HG02571 (cell line): ENCODE measurements at regions not wholly inside any gene's neighbourhood (a gene's known extent, or its start where the extent isn't known, plus 50 kb on each side); places are given as distances from the start of the nearest gene placed in this dataset.
A peak's percentile ranks its signal among the peaks of the same experiment; 100 is the strongest.
"Not testable (repeated sequence)": the region's sequence is repeated elsewhere in the genome, so short reads cannot be mapped to it uniquely, and the experiment has no call there.

Experiments
- ATAC-seq: cut with Tn5 transposase; IDR thresholded peaks from one replicate; pipeline ENCODE4 v1.9.1; 2021; ENCODE audit warnings: mild to moderate bottlenecking, moderate library complexity; ENCODE audit not compliant: unreplicated experiment

DNA sequence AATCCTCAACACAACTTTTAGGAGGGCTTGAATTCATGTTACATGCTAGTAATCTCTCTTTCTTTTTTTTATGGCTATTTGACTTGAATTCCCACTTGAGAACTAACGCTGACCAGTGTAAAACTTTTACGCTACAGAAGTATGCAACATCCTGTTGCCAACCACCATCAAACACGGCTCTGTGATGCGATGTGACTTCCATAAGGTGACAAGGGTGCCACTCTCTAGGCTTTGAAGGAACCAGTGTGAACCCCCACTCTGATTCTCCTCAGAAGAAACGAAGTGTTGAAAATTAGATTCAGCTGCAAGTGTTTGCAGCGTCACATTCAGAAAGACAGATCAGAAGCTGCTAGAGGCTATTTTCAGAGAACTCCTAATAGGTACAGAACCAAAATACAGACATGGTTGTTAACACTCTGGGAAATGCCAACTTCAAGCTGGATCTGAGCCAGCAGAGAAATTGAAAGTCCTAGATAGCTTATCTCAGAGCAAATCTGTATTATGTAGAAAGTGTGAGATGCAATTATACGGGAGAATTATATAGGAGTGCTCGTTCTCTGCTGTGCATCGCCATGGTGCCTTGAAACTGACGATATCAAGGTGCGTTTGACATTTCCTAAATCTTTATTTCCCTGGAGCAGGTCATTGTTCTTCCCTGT, 271.2 kb downstream of the LPIN1 start:
- no peak for ATAC-seq

DNA sequence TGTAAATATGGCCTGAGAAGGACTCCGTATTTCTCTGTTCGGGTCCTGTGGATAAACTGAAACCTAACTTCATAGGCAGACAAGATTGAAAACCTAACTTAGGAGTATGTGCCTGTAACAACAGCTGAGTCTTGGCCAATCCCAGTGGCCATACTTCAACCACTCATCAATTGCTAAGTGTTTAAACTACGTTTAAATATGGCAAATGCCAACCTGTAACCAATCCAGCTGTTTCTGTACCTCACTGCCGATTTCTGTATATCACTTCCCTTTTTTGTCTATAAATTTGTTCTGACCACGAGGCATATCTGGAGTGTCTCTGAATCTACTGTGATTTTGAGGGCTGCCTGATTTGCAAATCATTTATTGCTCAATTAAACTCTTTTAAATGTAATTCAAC, 272.3 kb downstream of the LPIN1 start:
- ATAC-seq = not testable (repeated sequence)

DNA sequence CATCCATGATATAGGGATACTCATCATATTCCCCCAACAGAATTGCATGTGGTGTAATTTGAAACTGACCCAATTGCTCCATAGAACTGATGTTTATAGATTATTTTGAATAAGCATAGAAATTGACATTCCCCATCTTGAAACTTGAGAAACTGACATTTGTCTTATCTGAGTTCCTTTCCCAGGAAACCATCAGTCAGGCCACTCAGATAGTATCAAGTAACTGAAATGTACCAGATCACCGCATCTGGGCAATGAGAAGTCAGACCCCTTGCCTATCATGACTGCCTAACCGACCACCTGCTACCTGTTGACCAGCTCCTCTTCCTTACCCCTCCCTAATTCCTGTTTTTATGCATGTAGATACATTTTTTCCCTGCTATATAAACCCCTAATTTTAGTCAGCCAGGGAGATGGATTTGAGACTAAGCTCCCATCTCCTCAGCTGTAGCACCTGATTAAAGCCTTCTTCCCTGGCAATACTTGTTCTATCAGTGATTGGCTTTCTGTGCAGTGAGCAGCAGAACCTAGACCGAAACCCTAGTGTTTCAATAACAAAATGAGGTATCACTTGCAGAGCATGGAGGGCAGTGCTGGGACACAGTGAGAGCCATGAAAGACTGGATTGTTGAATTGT, 274.5 kb downstream of the LPIN1 start:
- no peak for ATAC-seq

DNA sequence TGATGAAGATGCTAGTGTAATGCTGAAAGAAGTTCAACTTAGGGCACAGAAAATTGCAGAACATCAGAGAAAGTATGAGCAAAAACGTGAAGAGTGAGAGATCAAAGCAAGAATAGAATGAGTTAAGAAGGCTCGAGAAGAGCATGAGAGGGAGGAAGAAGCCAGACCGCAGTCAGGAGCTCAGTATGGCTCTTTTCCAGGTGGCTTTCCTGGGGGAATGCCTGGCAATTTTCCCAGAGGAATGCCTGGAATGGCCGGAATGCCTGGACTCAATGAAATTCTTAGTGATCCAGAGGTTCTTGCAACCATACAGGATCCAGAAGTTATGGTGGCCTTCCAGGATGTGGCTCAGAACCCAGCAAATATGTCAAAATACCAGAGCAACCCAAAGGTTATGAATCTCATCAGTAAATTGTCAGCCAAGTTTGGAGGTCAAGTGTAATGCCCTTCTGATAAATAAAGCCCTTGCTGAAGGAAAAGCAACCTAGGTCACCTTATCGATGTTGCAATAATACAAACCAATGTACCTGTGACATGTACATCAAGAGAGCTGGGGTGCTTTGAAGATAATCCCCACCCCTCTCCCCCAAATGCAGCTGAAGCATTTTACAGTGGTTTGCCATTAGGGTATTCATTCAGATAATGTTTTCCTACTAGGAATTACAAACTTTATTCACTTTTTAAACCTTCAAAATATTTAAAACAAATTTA, 277.9 kb downstream of the LPIN1 start:
- not testable (repeated sequence) for ATAC-seq

DNA sequence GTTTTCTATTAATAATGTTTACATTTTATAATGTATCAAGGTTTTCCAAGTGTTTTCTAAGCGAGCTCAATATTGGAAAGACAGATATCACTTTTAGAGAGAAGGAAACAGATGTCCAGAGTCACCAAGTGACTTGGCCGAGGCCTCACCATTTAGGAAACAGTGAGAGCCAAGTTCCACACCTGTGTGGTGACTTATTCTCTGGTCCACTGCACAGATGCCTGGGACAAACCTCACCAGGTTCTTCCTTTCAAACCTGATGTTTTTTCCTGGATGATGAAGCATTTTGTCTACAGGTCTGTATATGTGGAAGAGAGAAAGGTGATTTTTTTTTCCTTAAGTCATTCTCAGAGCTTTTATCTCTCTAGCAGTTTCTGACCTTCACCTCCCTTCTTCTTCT, 280.7 kb downstream of the LPIN1 start:
- no peak for ATAC-seq

DNA sequence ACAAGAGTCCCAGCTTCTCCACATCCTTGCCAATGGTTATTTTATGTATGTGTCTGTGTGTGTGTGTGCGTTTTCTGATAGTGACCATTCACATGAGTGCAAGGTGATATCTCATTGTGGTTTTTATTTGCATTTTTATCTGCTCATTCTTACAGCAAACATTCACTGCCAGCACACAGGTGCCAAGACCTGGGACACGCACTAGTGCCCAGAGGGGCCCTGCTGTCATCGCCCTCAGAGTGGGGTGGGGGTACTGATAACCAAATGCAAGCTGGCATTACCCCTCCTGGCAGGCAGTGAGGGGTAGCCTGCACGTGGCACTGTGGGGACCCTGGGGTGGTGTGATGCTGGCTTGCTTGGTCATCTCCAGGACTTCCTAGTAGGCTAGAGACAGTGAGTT, 285.4 kb downstream of the LPIN1 start:
- ATAC-seq = peak; percentile 23

DNA sequence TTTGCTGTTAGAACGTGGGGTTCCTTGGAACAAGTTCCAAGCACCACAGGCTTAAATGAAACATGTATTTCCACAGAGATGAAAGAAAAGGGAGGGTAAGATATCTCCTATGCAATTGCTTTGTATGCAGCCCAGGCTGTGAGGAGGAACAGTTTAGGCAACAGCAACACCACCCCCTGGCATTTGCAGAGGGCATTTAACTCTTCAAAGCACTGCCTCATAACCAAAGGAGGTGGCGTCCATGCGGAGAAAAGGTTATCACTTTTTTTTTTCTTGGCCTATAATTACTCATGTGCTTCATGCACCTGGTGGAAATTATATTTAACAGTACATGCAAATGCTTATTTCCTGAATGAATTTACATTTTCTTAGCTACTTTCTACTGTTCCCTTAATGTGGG, 286.0 kb downstream of the LPIN1 start:
- peak; percentile 69 for ATAC-seq

DNA sequence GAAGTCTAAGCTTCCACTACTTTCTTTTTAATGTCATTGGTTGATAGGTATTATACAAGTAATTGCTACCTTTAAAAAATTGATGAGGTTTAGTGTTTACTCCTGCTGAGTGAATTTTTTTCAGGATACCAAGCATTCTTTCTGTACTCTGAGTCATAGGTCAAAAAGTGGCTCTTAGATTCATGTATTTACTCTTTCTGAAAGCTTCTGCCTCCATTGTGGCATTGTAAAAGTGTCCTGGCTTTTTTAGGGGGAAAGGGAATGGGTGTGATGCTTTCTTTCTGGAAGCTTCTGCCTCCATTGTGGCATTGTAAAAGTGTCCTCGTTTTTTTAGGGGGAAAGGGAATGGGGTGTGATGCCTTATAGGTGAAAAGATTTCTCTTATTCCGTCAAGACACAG, 286.5 kb downstream of the LPIN1 start:
- ATAC-seq = no peak

DNA sequence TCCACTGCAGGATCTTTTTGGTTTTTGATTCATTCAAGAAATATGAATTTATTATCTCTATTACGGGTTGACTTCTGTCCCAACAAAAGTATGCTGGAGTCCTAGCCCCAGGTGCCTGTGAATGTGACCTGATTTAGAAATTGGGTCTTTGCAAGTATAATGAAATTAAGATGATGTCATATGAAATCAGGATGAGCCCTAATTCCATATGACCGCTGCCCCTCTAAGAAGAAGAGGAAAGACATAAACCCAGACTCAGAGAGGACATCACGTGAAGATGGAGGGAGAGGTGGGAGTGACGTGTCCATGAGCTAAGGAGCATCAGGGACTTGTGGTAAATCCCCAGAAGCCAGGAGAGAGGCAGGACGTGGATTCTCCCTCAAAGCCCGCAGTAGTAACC, 287.1 kb downstream of the LPIN1 start:
- ATAC-seq = no peak

DNA sequence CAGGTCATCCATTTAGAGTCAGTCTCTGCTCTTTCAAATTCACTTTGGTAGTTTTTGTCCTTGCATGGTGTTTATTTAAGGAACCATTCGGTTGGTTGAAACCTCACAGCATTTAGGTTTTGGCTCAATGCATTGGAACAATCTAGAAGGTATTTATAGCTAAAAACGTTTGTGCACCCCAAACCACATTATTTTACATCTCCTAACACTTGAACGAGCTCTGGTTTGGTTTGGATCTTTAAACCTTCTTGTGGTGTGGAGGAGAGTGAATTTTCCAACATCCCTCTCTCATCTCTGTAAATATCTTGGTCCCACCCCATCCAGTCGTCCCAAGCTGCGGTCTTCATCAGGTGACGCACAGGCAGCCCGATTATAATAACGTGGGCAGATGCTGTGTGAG, 287.9 kb downstream of the LPIN1 start:
- ATAC-seq = no peak

DNA sequence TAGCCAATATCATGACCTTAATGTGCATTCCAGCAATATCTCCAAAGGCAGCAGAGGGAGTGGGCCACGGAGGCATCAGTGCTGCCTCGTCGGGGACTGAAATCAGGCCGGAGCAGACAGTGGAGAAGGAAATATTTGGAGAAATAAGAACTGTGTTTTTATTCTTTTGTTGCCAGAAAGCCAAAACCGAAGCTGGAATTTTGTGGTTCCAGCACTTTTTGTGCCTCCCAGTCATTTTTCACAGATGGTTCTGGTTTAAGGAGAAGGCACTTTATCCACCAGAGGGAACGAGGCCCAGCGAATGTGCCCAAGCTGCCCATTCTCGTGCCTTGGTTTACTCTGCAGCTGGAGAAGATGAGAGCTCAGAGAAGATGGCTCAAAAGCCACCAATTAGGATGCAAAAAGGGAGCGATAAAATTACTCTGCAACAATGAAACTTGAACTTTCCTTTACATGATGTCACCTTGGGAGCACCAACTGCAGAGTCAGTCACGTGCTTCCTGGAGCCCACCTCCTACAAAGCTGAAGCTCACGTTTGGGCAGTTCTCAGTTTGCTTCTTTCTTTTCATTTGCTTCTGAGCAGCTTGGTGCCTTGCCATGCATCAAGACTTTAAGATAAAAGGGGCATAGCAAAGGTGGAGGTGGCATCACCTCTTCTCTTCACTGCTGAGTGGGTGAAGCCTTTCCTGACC, 288.7 kb downstream of the LPIN1 start:
- ATAC-seq = no peak

DNA sequence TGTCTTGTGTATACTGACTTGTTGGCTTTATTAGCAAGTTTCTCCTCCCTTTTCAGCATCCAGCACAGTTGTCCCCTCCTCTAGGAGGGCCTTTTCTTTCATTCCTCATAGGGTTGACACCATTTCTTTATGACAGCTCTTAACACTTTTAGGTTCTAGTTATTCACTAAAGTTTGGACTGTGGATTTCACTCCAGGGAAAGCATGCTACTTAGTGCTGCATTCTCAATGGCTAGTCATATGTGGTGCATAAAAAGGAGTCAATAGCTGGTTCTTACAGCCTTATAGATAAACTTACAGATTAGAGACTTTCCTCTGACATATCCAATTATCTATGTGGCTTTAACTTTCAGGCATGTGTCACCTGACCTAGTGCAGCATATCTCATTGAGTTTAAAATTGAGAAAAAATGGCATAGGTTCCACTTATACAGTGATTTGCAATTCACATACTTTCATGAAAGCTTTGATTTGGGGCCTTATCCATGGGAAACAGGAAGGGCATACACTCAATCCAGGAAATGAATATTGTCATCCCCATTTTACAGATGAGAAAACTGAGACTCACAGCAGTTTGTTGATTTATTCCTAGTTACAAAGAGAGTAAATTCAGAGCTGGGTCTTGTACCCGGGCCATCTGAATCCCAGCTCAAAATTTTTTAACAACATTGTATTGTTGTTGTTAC, 289.7 kb downstream of the LPIN1 start:
- no peak for ATAC-seq

DNA sequence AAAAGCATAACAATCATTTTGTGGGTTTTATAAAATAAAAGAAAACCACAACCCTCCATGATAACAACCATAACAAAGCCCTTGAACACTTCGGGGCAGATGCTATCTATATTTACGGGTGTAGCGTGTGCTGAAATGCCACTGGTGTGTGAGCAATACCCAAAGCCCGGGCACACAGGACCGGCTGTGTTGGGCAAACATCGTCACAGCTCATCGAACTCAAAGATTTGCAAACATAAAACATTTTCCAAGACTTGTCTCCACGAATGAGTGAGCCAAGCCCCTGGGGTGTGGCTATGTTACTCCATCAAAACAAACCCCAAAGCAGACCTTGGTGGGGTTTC, 290.2 kb downstream of the LPIN1 start:
- no peak for ATAC-seq

DNA sequence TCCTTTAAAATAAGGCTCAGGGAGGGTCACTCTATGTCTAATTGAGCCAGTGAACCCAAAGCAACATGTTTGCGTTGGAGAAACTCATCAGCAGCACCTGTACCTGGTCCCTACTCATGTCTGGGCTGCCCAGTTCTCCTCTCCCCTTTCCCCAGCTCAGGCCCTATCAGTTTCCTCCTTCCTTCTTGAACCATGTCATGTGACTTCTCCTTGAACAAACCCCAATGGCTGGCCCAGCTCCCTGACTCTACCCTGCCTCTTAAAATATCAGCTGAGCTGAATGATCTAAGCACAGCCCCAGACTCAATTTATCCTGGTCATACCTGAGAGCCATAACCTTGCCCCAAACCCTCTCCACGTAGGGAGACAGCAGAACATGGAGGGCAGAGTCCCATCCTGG, 290.9 kb downstream of the LPIN1 start:
- ATAC-seq = no peak

DNA sequence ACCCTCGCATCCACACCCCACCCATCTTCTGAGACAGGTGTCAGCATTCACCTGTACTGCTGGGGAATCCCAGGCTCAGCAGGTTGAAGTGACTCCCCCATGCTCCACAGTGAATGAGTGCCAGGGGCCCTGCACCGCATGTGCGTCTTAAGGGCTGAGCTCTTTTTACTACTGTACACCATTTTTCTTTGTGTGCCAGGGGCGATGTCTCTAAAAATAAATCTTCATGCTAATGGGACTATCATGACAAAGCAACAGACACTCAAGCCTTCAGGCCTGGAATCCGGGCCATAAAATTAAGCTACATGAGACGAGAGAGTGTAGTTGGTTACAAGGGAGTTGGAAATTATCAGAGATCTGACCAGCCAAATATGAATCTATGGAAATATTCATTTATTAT, 294.8 kb downstream of the LPIN1 start:
- ATAC-seq = no peak

DNA sequence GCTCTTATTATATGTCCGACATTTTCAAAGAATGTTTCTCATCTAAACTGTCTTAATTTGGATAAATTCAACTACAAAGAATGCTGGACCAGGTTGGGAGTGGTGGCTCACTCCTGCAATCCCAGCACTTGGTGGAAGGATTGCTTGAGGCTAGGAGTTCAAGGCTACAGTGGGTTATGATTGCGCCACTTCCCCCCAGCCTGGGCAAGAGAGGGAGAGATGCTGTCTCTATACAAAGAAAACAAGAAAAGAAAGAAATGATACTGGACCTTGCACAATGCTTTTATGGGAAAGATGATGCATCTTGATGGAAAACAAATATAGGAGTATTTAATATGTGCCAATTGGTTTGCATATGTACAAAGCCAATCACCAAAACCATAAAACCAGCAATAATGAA, 296.7 kb downstream of the LPIN1 start:
- ATAC-seq = no peak

DNA sequence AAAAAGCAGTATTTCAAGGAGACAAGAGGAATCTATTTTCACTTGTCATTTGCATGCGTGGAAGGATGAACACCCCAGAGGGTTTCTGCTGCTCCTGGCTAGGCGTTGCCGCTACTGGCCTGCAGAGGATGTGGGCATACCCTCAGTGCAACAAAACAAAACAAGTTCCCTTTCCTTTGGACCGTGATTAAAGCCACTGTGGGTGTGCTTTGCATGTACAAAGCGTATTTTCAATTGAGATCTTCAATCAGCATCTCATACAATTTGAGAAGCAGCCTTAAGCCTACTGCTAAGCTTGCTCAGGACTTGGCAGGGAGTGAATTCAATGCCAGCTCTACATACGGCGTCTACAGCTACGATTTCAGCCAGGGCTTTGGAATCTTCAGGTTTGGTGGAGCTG, 298.4 kb downstream of the LPIN1 start:
- peak; percentile 45 for ATAC-seq

DNA sequence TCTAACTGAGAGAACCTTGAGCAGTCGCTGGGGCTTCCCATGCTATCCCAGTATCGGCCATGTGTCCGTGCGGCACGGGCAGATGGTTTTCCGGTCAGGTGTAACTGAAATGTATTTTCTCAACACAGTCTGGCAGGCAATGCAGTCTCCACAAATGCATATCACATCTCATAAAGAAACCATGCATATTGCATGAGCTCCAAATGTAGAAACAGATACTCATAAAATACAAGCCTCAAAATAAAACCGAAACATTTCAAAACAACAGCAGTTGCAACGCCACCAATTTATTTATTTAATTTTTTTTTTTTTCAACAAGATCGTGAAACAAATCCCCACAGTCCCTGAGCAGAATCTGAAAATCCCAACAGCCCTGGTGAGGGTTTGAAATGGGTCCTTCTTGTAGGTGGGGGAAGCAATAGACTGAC, 299.4 kb downstream of the LPIN1 start:
- ATAC-seq = peak; percentile 46

DNA sequence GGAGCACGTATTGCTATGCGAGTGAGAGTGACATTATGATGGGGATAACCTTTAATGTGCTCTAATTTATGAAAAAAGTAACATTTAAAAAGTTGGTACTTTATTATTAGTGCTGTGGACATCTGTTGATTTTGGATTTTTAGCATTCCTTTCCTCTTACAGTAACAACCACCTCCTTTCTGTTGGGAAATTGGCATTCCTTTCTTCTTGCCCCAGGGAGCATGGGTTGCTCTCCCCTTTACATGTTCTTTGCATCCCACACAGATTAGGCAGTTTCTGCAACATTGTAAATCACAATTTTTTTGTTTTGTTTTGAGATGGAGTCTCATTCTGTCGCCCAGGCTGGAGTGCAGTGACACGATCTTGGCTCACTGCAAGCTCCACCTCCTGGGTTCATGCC, 300.2 kb downstream of the LPIN1 start:
- ATAC-seq = no peak

DNA sequence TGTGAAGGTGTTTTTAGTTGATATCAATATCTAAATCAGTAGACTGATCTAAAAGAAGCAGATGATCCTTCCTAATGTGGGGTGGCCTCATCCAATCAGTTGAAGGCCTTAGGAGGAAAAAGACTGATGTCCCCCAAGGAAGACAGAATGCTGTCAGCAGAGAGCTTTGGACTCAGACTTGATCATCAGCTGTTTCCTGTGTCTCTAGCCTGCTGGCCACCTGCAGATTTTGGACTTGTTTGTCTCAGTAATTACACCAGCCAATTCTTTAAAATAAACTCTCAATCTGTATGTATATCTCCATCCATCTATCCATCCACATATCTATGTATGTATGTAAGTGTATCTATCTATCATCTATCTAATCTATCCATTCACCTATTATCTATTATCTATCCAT, 301.3 kb downstream of the LPIN1 start:
- no peak for ATAC-seq

DNA sequence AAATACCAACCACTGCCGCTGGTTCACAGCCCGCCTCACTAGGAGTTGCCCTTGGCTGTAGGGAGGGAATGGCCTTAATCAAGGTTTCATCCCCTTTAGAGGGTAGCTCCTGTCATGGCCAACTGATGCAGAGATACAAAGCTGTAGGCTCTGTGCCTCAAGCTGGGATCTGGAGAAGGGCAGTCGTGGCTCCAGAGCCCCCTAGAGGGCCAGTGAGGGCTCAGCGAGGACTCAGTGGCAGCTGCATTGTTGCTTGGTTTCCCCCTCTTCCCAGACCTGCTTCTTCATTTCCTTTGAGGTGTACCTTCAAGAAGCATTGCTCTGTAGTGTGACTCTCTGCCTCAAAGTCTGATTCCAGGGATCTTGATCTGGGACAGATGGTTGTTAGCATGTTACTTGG, 302.1 kb downstream of the LPIN1 start:
- no peak for ATAC-seq
